ENCODE measurements at regions not wholly inside any gene's neighbourhood (a gene's known extent, or its start where the extent isn't known, plus 50 kb on each side); places are given as distances from the start of the nearest gene placed in this dataset.

- Histone ChIP-seq H3K4me3 (ENCODE audit: low read length) (no peak overlapping the region), H3K27me3 (ENCODE audit: insufficient read depth, low read depth, low read length) (no peaks in the 10 kb centered on the region), H3K79me2 (replicated peaks; ENCODE audit: insufficient read depth, low read length) (no peaks in the 10 kb centered on the region), H3K36me3 (ENCODE audit: insufficient read depth, low read length) (no peaks in the 10 kb centered on the region), H3K27ac (ENCODE audit: low read length) (no peak overlapping the region), H4K20me1 (ENCODE audit: insufficient read depth) (no peaks in the 10 kb centered on the region), H2AFZ (ENCODE audit: low read depth, low read length) (no peak overlapping the region), H3K9ac (ENCODE audit: low read length) (no peak overlapping the region), H3K9me3 (ENCODE audit: low read length) (no peaks in the 10 kb centered on the region), H3K9me2 (ENCODE audit: insufficient read depth, low read length) (no peaks in the 10 kb centered on the region), H3K4me2 (ENCODE audit: low read length) (no peak overlapping the region), H3F3A (ENCODE audit: insufficient read depth, low read length, poor library complexity, severe bottlenecking) (no peaks in the 10 kb centered on the region)
- TF ChIP-seq EZH2 (IDR thresholded peaks at IDR 0.05; ENCODE audit: borderline replicate concordance, insufficient read depth, low read length, poor library complexity, severe bottlenecking) (no peak), MXI1 (conservative IDR thresholded peaks at IDR 0.05; ENCODE audit: poor library complexity, severe bottlenecking) (no peak), RAD21 (conservative IDR thresholded peaks at IDR 0.05) (no peak), SMC3 (conservative IDR thresholded peaks at IDR 0.05; ENCODE audit: poor library complexity) (no peak), EP300 (conservative IDR thresholded peaks at IDR 0.05; ENCODE audit: poor library complexity, severe bottlenecking) (no peak), POLR2AphosphoS5 (IDR thresholded peaks at IDR 0.05) (no peak), TAF1 (IDR thresholded peaks at IDR 0.05; ENCODE audit: low read depth) (no peak), CTCF (IDR thresholded peaks at IDR 0.05; ENCODE audit: poor library complexity, severe bottlenecking) (no peak), REST (IDR thresholded peaks at IDR 0.05; ENCODE audit: borderline replicate concordance) (no peak)
These were observed 134.3 kb downstream of the LINC00237 start for GRCh38 chr20:20971810-20972209.

GRCh38 chr20:20970841-20971240 is 135.3 kb downstream of the LINC00237 start:
- no peaks in the 10 kb centered on the region for H3K9me3 ChIP-seq (ENCODE audit: low read length)

More at GRCh38 chr20:20970841-20971240, 135.3 kb downstream of the LINC00237 start:
- Histone ChIP-seq H3K27me3 (ENCODE audit: insufficient read depth, low read depth, low read length) (no peaks in the 10 kb centered on the region), H3K27ac (ENCODE audit: low read length) (no peak overlapping the region), H3K4me2 (ENCODE audit: low read length) (no peak overlapping the region), H4K20me1 (ENCODE audit: insufficient read depth) (no peaks in the 10 kb centered on the region), H3K79me2 (replicated peaks; ENCODE audit: insufficient read depth, low read length) (no peaks in the 10 kb centered on the region), H3K4me3 (ENCODE audit: low read length) (no peak overlapping the region), H3K36me3 (ENCODE audit: insufficient read depth, low read length) (no peaks in the 10 kb centered on the region), H2AFZ (ENCODE audit: low read depth, low read length) (no peak overlapping the region), H3F3A (ENCODE audit: insufficient read depth, low read length, poor library complexity, severe bottlenecking) (no peaks in the 10 kb centered on the region), H3K9ac (ENCODE audit: low read length) (no peak overlapping the region), H3K9me2 (ENCODE audit: insufficient read depth, low read length) (no peaks in the 10 kb centered on the region)
- TF ChIP-seq MXI1 (conservative IDR thresholded peaks at IDR 0.05; ENCODE audit: poor library complexity, severe bottlenecking) (no peak), POLR2AphosphoS5 (IDR thresholded peaks at IDR 0.05) (no peak), TAF1 (IDR thresholded peaks at IDR 0.05; ENCODE audit: low read depth) (no peak), REST (IDR thresholded peaks at IDR 0.05; ENCODE audit: borderline replicate concordance) (no peak), RAD21 (conservative IDR thresholded peaks at IDR 0.05) (no peak), CTCF (IDR thresholded peaks at IDR 0.05; ENCODE audit: poor library complexity, severe bottlenecking) (no peak), EP300 (conservative IDR thresholded peaks at IDR 0.05; ENCODE audit: poor library complexity, severe bottlenecking) (no peak), EZH2 (IDR thresholded peaks at IDR 0.05; ENCODE audit: borderline replicate concordance, insufficient read depth, low read length, poor library complexity, severe bottlenecking) (no peak), SMC3 (conservative IDR thresholded peaks at IDR 0.05; ENCODE audit: poor library complexity) (no peak)
